SK-N-SH (cell line): ENCODE measurements at regions not wholly inside any gene's neighbourhood (a gene's known extent, or its start where the extent isn't known, plus 50 kb on each side); places are given as distances from the start of the nearest gene placed in this dataset.

ENCODE experiments used
- CHD2 ChIP-seq: fragments of 150-350 bp; IDR thresholded peaks from 2 replicates; pipeline ENCODE4 v1.6.1; 2018; ENCODE audit warnings: low read length; ENCODE audit not compliant: partially characterized antibody
- EP300 ChIP-seq, 2 experiments: IDR thresholded peaks; 2 replicates each; pipeline versions ENCODE4 v1.4.0 to v1.6.1; 2012; ENCODE audit warnings: borderline replicate concordance in 1 of 2, low read depth in 1 of 2, low read length in 1 of 2
- EZH2phosphoT487 ChIP-seq: fragments of 200-600 bp; sonication (generic); IDR thresholded peaks from 2 replicates; pipeline ENCODE4 v1.6.1; 2017; ENCODE audit warnings: low read depth, mixed run types, mild to moderate bottlenecking, antibody characterized with exemption, moderate library complexity, borderline replicate concordance
- PBX3 ChIP-seq: IDR thresholded peaks from 2 replicates; pipeline ENCODE4; 2012
- POLR2AphosphoS5 ChIP-seq: IDR thresholded peaks from 2 replicates; pipeline ENCODE4 v1.6.1; 2012; ENCODE audit warnings: low read depth, low read length
- RFX5 ChIP-seq: IDR thresholded peaks from 2 replicates; pipeline ENCODE4 v1.6.1; 2012; ENCODE audit warnings: mild to moderate bottlenecking, improper control_type of control experiment, low read length
- TEAD4 ChIP-seq: IDR thresholded peaks from 2 replicates; pipeline ENCODE4 v1.4.0; 2012; ENCODE audit warnings: mild to moderate bottlenecking, borderline replicate concordance; ENCODE audit not compliant: insufficient read depth
- USF2 ChIP-seq: fragments of 150-350 bp; IDR thresholded peaks from 2 replicates; pipeline ENCODE4 v1.6.1; 2017; ENCODE audit warnings: antibody characterized with exemption, low read length, low read depth, borderline replicate concordance
- YY1 ChIP-seq: IDR thresholded peaks from 2 replicates; pipeline ENCODE4 v1.4.0; 2012; ENCODE audit warnings: low read depth, mild to moderate bottlenecking
- TF ChIP-seq, protein P1 (sequence below): IDR thresholded peaks from 2 replicates; pipeline ENCODE4 v1.6.1; 2012; ENCODE audit warnings: mild to moderate bottlenecking, low read depth, low read length, moderate library complexity
- TF ChIP-seq, protein P2 (sequence below): fragments of 200-600 bp; sonication (generic); IDR thresholded peaks from 2 replicates; pipeline ENCODE4 v1.6.1; 2017; ENCODE audit warnings: antibody characterized with exemption, mild to moderate bottlenecking, moderate library complexity
- TF ChIP-seq, protein P3 (sequence below): IDR thresholded peaks from 2 replicates; pipeline ENCODE4 v1.4.0; 2012; ENCODE audit warnings: low read depth

GRCh38 chr4:106579236-106579635, 210.7 kb upstream of the GIMD1 start:
- TF ChIP-seq USF2, result no peak
- TF ChIP-seq RFX5, result no peak
- TF ChIP-seq POLR2AphosphoS5, result no peak
- TF ChIP-seq YY1, result no peak
- no peak for TF ChIP-seq TEAD4
- TF ChIP-seq, protein P1, sequence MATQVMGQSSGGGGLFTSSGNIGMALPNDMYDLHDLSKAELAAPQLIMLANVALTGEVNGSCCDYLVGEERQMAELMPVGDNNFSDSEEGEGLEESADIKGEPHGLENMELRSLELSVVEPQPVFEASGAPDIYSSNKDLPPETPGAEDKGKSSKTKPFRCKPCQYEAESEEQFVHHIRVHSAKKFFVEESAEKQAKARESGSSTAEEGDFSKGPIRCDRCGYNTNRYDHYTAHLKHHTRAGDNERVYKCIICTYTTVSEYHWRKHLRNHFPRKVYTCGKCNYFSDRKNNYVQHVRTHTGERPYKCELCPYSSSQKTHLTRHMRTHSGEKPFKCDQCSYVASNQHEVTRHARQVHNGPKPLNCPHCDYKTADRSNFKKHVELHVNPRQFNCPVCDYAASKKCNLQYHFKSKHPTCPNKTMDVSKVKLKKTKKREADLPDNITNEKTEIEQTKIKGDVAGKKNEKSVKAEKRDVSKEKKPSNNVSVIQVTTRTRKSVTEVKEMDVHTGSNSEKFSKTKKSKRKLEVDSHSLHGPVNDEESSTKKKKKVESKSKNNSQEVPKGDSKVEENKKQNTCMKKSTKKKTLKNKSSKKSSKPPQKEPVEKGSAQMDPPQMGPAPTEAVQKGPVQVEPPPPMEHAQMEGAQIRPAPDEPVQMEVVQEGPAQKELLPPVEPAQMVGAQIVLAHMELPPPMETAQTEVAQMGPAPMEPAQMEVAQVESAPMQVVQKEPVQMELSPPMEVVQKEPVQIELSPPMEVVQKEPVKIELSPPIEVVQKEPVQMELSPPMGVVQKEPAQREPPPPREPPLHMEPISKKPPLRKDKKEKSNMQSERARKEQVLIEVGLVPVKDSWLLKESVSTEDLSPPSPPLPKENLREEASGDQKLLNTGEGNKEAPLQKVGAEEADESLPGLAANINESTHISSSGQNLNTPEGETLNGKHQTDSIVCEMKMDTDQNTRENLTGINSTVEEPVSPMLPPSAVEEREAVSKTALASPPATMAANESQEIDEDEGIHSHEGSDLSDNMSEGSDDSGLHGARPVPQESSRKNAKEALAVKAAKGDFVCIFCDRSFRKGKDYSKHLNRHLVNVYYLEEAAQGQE, result no peak
- TF ChIP-seq EZH2phosphoT487, result no peak
- TF ChIP-seq, protein P2, sequence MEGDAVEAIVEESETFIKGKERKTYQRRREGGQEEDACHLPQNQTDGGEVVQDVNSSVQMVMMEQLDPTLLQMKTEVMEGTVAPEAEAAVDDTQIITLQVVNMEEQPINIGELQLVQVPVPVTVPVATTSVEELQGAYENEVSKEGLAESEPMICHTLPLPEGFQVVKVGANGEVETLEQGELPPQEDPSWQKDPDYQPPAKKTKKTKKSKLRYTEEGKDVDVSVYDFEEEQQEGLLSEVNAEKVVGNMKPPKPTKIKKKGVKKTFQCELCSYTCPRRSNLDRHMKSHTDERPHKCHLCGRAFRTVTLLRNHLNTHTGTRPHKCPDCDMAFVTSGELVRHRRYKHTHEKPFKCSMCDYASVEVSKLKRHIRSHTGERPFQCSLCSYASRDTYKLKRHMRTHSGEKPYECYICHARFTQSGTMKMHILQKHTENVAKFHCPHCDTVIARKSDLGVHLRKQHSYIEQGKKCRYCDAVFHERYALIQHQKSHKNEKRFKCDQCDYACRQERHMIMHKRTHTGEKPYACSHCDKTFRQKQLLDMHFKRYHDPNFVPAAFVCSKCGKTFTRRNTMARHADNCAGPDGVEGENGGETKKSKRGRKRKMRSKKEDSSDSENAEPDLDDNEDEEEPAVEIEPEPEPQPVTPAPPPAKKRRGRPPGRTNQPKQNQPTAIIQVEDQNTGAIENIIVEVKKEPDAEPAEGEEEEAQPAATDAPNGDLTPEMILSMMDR, result no peak
- no peak for TF ChIP-seq EP300 (IDR thresholded peaks at IDR 0.05; ENCODE audit: borderline replicate concordance in 1 of 2, low read depth in 1 of 2, low read length in 1 of 2)
- no peak for TF ChIP-seq CHD2
- no peak for TF ChIP-seq PBX3
- TF ChIP-seq, protein P3, sequence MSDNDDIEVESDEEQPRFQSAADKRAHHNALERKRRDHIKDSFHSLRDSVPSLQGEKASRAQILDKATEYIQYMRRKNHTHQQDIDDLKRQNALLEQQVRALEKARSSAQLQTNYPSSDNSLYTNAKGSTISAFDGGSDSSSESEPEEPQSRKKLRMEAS, result no peak
